SK-N-SH (cell line): ENCODE measurements at regions not wholly inside any gene's neighbourhood (a gene's known extent, or its start where the extent isn't known, plus 50 kb on each side); places are given as distances from the start of the nearest gene placed in this dataset.

ENCODE experiments used
- CTCF ChIA-PET: fragments of 300-600, 350-600 bp; formaldehyde crosslinking; extraction: SDS; loops from one replicate; lab custom pipeline; 2021; lab: Yijun Ruan, JAX
- POLR2A ChIA-PET: fragments of 350-600 bp; sonication (Branson Sonifier 250); formaldehyde crosslinking; extraction: SDS; loops from one replicate; lab custom pipeline; 2020; ENCODE audit warnings: antibody characterized with exemption, inconsistent platforms; lab: Yijun Ruan, JAX
- DNase-seq: peaks from one replicate; pipeline ENCODE4 v3.0.0; 2012
- H2AFZ ChIP-seq: fragments of 200-600 bp; sonication (generic); 2 replicates; pipeline ENCODE4 v1.8.1; 2016; ENCODE audit warnings: antibody characterized with exemption, mild to moderate bottlenecking, low read depth
- H3F3A ChIP-seq: fragments of 200-600 bp; sonication (generic); replicated peaks from 2 replicates; pipeline ENCODE3; 2016; ENCODE audit warnings: antibody characterized with exemption, mild to moderate bottlenecking; ENCODE audit not compliant: insufficient read depth
- H3K27ac ChIP-seq, 2 experiments: fragments of 200-500 bp in 1 of 2; fragments of 200-600 bp in 1 of 2; sonication (Bioruptor generic) in 1 of 2; sonication (generic), shearing (Covaris generic) in 1 of 2; 2 replicates each; pipeline versions ENCODE4 v1.5.1 to v1.6.1; 2014 to 2016; ENCODE audit warnings: low read depth in 2 of 2, inconsistent platforms in 1 of 2, low read length in 1 of 2, mild to moderate bottlenecking in 1 of 2, mixed read lengths in 1 of 2
- H3K27me3 ChIP-seq: fragments of 200-600 bp; sonication (generic), shearing (Covaris generic); 2 replicates; pipeline ENCODE4 v1.6.1; 2016; ENCODE audit warnings: mixed run types; ENCODE audit not compliant: insufficient read depth
- H3K36me3 ChIP-seq, 2 experiments: fragments of 200-500 bp in 1 of 2; fragments of 200-600 bp in 1 of 2; sonication (Bioruptor generic) in 1 of 2; sonication (generic) in 1 of 2; replicated peaks in 1 of 2; 2 replicates each; pipeline versions ENCODE3 to v1.5.1; 2014 to 2016; ENCODE audit warnings: low read length in 1 of 2, mild to moderate bottlenecking in 1 of 2; ENCODE audit not compliant: insufficient read depth in 2 of 2, control insufficient read depth in 1 of 2
- H3K4me1 ChIP-seq, 2 experiments: fragments of 200-500 bp in 1 of 2; fragments of 200-600 bp in 1 of 2; sonication (Bioruptor generic) in 1 of 2; sonication (generic), shearing (Covaris generic) in 1 of 2; 2 replicates each; pipeline versions ENCODE4 v1.5.1 to v1.6.1; 2014 to 2016; ENCODE audit warnings: low read depth in 1 of 2, low read length in 1 of 2, mixed run types in 1 of 2; ENCODE audit not compliant: insufficient read depth in 2 of 2, control insufficient read depth in 1 of 2
- H3K4me2 ChIP-seq: fragments of 200-600 bp; sonication (generic), shearing (Covaris generic); 2 replicates; pipeline ENCODE4 v1.6.1; 2017; ENCODE audit warnings: mixed run types
- H3K4me3 ChIP-seq, 2 experiments: fragments of 200-500 bp in 1 of 2; fragments of 200-600 bp in 1 of 2; sonication (Bioruptor generic) in 1 of 2; sonication (generic), shearing (Covaris generic) in 1 of 2; 2 replicates each; pipeline versions ENCODE4 v1.5.1 to v1.8.1; 2014 to 2016; ENCODE audit warnings: low read depth in 2 of 2, inconsistent platforms in 1 of 2, low read length in 1 of 2, mild to moderate bottlenecking in 1 of 2, mixed read lengths in 1 of 2, moderate library complexity in 1 of 2
- H3K79me2 ChIP-seq: fragments of 200-600 bp; sonication (generic); 2 replicates; pipeline ENCODE4 v1.8.1; 2017; ENCODE audit warnings: mild to moderate bottlenecking; ENCODE audit not compliant: insufficient read depth
- H3K9ac ChIP-seq: fragments of 200-600 bp; sonication (generic); 2 replicates; pipeline ENCODE4 v1.6.1; 2017; ENCODE audit warnings: mixed run types
- H3K9me2 ChIP-seq: fragments of 200-600 bp; sonication (generic); 2 replicates; pipeline ENCODE4 v1.6.1; 2017; ENCODE audit warnings: mixed run types
- H3K9me3 ChIP-seq: fragments of 200-600 bp; sonication (generic); 2 replicates; pipeline ENCODE4 v1.6.1; 2017; ENCODE audit warnings: mixed run types, mild to moderate bottlenecking, moderate library complexity
- H4K20me1 ChIP-seq: fragments of 200-600 bp; sonication (generic); 2 replicates; pipeline ENCODE4 v1.6.1; 2017; ENCODE audit warnings: mild to moderate bottlenecking, mixed run types; ENCODE audit not compliant: insufficient read depth
- CHD2 ChIP-seq: fragments of 150-350 bp; IDR thresholded peaks from 2 replicates; pipeline ENCODE4 v1.6.1; 2018; ENCODE audit warnings: low read length; ENCODE audit not compliant: partially characterized antibody
- GATA2 ChIP-seq: sonication (generic); formaldehyde crosslinking; IDR thresholded peaks from 2 replicates; pipeline ENCODE4 v1.5.0; 2020; ENCODE audit warnings: mild to moderate bottlenecking, missing genetic modification reagents
- MAX ChIP-seq: IDR thresholded peaks from 2 replicates; pipeline ENCODE4 v1.4.0; 2012; ENCODE audit warnings: low read depth
- MXI1 ChIP-seq: IDR thresholded peaks from 2 replicates; pipeline ENCODE4 v1.6.1; 2012; ENCODE audit warnings: mild to moderate bottlenecking, low read depth, low read length, improper control_type of control experiment
- RAD21 ChIP-seq: IDR thresholded peaks from 2 replicates; pipeline ENCODE4 v1.6.1; 2012; ENCODE audit warnings: mild to moderate bottlenecking, low read length
- RFX5 ChIP-seq: IDR thresholded peaks from 2 replicates; pipeline ENCODE4 v1.6.1; 2012; ENCODE audit warnings: mild to moderate bottlenecking, improper control_type of control experiment, low read length
- ZBTB33 ChIP-seq: IDR thresholded peaks from 2 replicates; pipeline ENCODE4 v1.4.0; 2012; ENCODE audit warnings: low read depth, borderline replicate concordance
- WGBS: methylation state at CpG from one replicate; pipeline ENCODE4 v1.1.6; 2017; ENCODE audit warnings: low lambda C conversion rate; 5-methylcytosine and 5-hydroxymethylcytosine counted together

GRCh38 chr18:39019989-39020388 is 1454.4 kb upstream of the CELF4 start:
- no peaks in the 10 kb centered on the region for H3F3A ChIP-seq
- no peaks in the 10 kb centered on the region for H3K27me3 ChIP-seq
- H3K9me3 ChIP-seq, result no peaks in the 10 kb centered on the region
- no peaks in the 10 kb centered on the region for H3K36me3 ChIP-seq
- 47% methylated on average over 3 of the region's 3 CpGs for WGBS
- H3K4me3 ChIP-seq, result no peak overlapping the region
- CTCF ChIA-PET, result interaction anchor here (1.2 kb wide), 1 partner anchor 13 kb away, joined by 3 read pairs; no protein-coding TSS in a partner anchor
- no peak for TF ChIP-seq RAD21
- no peak for TF ChIP-seq CHD2
- no peak overlapping the region for H3K4me2 ChIP-seq
- H3K9ac ChIP-seq, result no peak overlapping the region
- H3K4me1 ChIP-seq, result no peaks in the 10 kb centered on the region
- no peak for DNase-seq
- POLR2A ChIA-PET, result no interaction called here
- H4K20me1 ChIP-seq, result no peaks in the 10 kb centered on the region
- H3K79me2 ChIP-seq, result no peaks in the 10 kb centered on the region
- no peak overlapping the region for H2AFZ ChIP-seq
- no peaks in the 10 kb centered on the region for H3K9me2 ChIP-seq
- no peak overlapping the region for H3K27ac ChIP-seq

DNA sequence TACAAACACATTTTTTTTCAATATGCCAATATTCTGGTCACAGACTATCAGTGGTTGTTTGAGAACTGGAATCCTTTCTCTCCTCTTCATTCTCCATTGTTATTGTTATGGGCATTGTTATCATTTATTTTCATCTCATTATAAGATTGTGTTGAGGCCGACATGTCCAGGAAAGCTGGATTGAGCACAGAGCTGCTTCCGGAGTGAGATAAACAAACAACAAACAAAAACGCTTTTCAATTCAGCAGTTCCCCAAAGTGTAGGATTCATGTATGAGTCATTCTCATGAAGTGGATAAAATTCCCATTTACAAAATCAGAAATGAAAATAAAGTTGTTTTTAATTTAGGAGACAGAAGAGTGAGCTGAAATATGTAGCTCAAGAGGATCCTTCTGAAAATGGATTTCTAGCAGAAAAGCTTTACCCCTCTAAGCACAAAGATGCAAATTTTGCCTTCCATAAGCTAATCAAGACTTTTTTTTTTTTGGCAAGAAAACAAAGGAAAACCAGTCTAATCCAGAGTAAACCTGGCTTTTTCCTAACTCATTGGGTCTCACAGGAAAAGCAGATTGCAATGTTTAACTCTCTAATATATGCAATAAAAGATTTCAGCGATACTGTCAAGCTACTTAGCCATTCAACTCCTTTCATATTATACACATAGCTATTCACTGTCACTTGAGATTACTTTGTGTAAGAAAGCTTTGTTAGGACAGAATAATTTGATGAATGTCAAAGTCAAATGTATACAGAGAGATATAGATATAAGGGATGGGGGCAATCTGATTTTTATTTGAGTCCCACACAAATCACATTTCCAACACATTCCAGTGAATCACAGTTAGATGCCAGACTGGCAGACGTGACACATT is 1441.7 kb upstream of the CELF4 start:
- H3K36me3 ChIP-seq, result no peaks in the 10 kb centered on the region
- no peaks in the 10 kb centered on the region for H3K27me3 ChIP-seq
- POLR2A ChIA-PET, result no interaction called here
- H4K20me1 ChIP-seq, result no peaks in the 10 kb centered on the region
- H3K4me2 ChIP-seq, result no peak overlapping the region
- WGBS, result 41% methylated on average over 5 of the region's 5 CpGs
- no peak overlapping the region for H2AFZ ChIP-seq
- no peaks in the 10 kb centered on the region; the same call in 1 of the 2 replicates for H3K9me3 ChIP-seq
- H3K79me2 ChIP-seq, result no peaks in the 10 kb centered on the region
- DNase-seq, result no peak
- no peaks in the 10 kb centered on the region for H3K4me1 ChIP-seq
- no peaks in the 10 kb centered on the region for H3F3A ChIP-seq
- H3K9me2 ChIP-seq, result no peaks in the 10 kb centered on the region
- H3K4me3 ChIP-seq, result no peak overlapping the region
- CTCF ChIA-PET, result no interaction called here
- H3K27ac ChIP-seq, result no peak overlapping the region
- TF ChIP-seq MAX (no peak), GATA2 (no peak), RAD21 (no peak), RFX5 (no peak), ZBTB33 (no peak)
- H3K9ac ChIP-seq, result no peak overlapping the region

- no peaks in the 10 kb centered on the region for H3K9me2 ChIP-seq
- no peak for TF ChIP-seq MXI1
- no peak for TF ChIP-seq RFX5
- TF ChIP-seq, all 33 proteins: peak for 0
- Histone ChIP-seq H3K9me3 (no peaks in the 10 kb centered on the region; the same call in 1 of the 2 replicates), H3K79me2 (no peaks in the 10 kb centered on the region), H3K27ac (no peak overlapping the region), H2AFZ (no peak overlapping the region), H3F3A (no peaks in the 10 kb centered on the region), H3K4me2 (no peak overlapping the region), H3K9ac (no peak overlapping the region), H3K4me1 (no peaks in the 10 kb centered on the region), H3K4me3 (no peak overlapping the region), H4K20me1 (no peaks in the 10 kb centered on the region), H3K36me3 (no peaks in the 10 kb centered on the region), H3K27me3 (no peaks in the 10 kb centered on the region)
- ChIA-PET POLR2A (no interaction called here), CTCF (interaction anchor here (0.7 kb wide), 1 partner anchor 28 kb away, joined by 3 read pairs; no protein-coding TSS in a partner anchor)
- WGBS, result 32% methylated on average over 3 of the region's 3 CpGs
- no peak for DNase-seq
These were observed 1430.5 kb upstream of the CELF4 start for GRCh38 chr18:38996056-38996455.
